GM19468 (cell line): ENCODE measurements at regions not wholly inside any gene's neighbourhood (a gene's known extent, or its start where the extent isn't known, plus 50 kb on each side); places are given as distances from the start of the nearest gene placed in this dataset.
"Not testable (repeated sequence)": the region's sequence is repeated elsewhere in the genome, so short reads cannot be mapped to it uniquely, and the experiment has no call there.

Experiments used
- ATAC-seq: cut with Tn5 transposase; IDR thresholded peaks from one replicate; pipeline ENCODE4 v1.9.1; 2021; ENCODE audit warnings: mild to moderate bottlenecking, moderate library complexity, moderate number of reproducible peaks; ENCODE audit not compliant: unreplicated experiment; ENCODE audit errors: extremely low read depth

DNA sequence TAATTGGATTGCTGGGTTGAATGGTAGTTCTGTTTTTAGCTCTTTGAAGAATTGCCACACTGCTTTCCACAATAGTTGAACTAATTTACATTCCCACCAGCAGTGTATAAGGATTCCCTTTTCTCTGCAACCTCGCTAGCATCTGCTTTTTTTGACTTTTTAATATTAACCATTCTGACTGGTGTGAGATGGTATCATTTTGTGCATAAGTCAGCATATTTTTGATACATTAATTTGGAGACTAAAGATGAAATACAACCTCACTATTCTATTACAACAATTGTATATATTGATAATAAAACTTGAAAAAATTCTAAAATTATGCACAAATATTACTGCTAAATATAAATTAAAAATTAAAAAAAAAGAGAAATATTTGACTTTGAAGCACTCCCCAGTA lies 350.9 kb downstream of the SPIN4 start:
- ATAC-seq = not testable (repeated sequence)
